PC-3 (cell line): ENCODE measurements at regions not wholly inside any gene's neighbourhood (a gene's known extent, or its start where the extent isn't known, plus 50 kb on each side); places are given as distances from the start of the nearest gene placed in this dataset.

ENCODE experiments used
- ATAC-seq: fragments of 200-7000 bp; cut with Tn5 transposase; 2 replicates; pipeline ENCODE4 v1.9.1; 2020; ENCODE audit warnings: mild to moderate bottlenecking, moderate library complexity
- BruUV-seq: library from RNA; stranded (reverse); fragments of 400-500 nt; replicated peaks from 2 replicates; lab custom pipeline; 2021; lab: Mats Ljungman, UMichigan
- CTCF ChIA-PET: fragments of 300-600 bp; sonication (Branson Sonifier 250); formaldehyde crosslinking; loops from one replicate; lab custom pipeline; 2022; ENCODE audit warnings: antibody characterized with exemption; lab: Charles Lee
- POLR2A ChIA-PET: fragments of 300-600 bp; sonication (Branson Sonifier 250); formaldehyde crosslinking; loops from one replicate; lab custom pipeline; 2022; ENCODE audit warnings: antibody characterized with exemption; ENCODE audit not compliant: unreplicated experiment; lab: Charles Lee
- DNase-seq: peaks from one replicate; pipeline ENCODE4 v3.0.0-alpha.2; 2015
- H2AFZ ChIP-seq: fragments of 300-600 bp; sonication (generic); 2 replicates; pipeline ENCODE4 v1.6.0; 2016; ENCODE audit warnings: antibody characterized with exemption, low read length
- H3F3A ChIP-seq: fragments of 300-600 bp; sonication (generic); one replicate; pipeline ENCODE4 v1.6.0; 2017; ENCODE audit warnings: antibody characterized with exemption, low read length, control low read depth, mild to moderate bottlenecking; ENCODE audit not compliant: unreplicated experiment
- H3K27ac ChIP-seq: fragments of 300-600 bp; sonication (generic); 2 replicates; pipeline ENCODE4 v1.5.1; 2016; ENCODE audit warnings: mild to moderate bottlenecking, low read length
- H3K27me3 ChIP-seq: fragments of 300-600 bp; sonication (generic); 2 replicates; pipeline ENCODE4 v1.6.1; 2016; ENCODE audit warnings: low read length, mixed read lengths
- H3K36me3 ChIP-seq: fragments of 300-600 bp; sonication (generic); 2 replicates; pipeline ENCODE4 v1.6.1; 2016; ENCODE audit warnings: low read depth, mixed run types, low read length, mixed read lengths
- H3K4me1 ChIP-seq: fragments of 300-600 bp; sonication (generic); 2 replicates; pipeline ENCODE4 v1.5.1; 2016; ENCODE audit warnings: low read length; ENCODE audit not compliant: insufficient read depth
- H3K4me2 ChIP-seq: fragments of 300-600 bp; sonication (generic); 2 replicates; pipeline ENCODE4 v1.6.0; 2016; ENCODE audit warnings: low read length
- H3K4me3 ChIP-seq: fragments of 300-600 bp; sonication (generic); 2 replicates; pipeline ENCODE4 v1.5.1; 2016; ENCODE audit warnings: mild to moderate bottlenecking, low read length, mixed read lengths
- H3K79me2 ChIP-seq: fragments of 300-600 bp; sonication (generic); 2 replicates; pipeline ENCODE4 v1.6.1; 2017; ENCODE audit warnings: low read length, mixed read lengths
- H3K9ac ChIP-seq: fragments of 300-600 bp; sonication (generic); 2 replicates; pipeline ENCODE4 v1.6.0; 2016; ENCODE audit warnings: mild to moderate bottlenecking, low read length
- H3K9me2 ChIP-seq: fragments of 300-600 bp; sonication (generic); replicated peaks from 2 replicates; pipeline ENCODE4 v1.6.1; 2016; ENCODE audit warnings: mixed run types, low read length, mixed read lengths
- H3K9me3 ChIP-seq: fragments of 300-600 bp; sonication (generic); 2 replicates; pipeline ENCODE4 v1.6.1; 2016; ENCODE audit warnings: low read length, mixed read lengths
- H4K20me1 ChIP-seq: fragments of 300-600 bp; sonication (generic); 2 replicates; pipeline ENCODE4 v1.6.1; 2016; ENCODE audit warnings: low read length, mixed read lengths
- CTCF ChIP-seq: fragments of 300-600 bp; sonication (generic); conservative IDR thresholded peaks from 2 replicates; pipeline ENCODE4 v1.5.1; 2017; ENCODE audit warnings: antibody characterized with exemption, low read depth, mild to moderate bottlenecking, low read length
- EZH2 ChIP-seq: fragments of 300-600 bp; sonication (generic); IDR thresholded peaks from one replicate; pipeline ENCODE4 v1.6.1; 2017; ENCODE audit warnings: antibody characterized with exemption, mild to moderate bottlenecking, low read length; ENCODE audit not compliant: unreplicated experiment
- EZH2phosphoT487 ChIP-seq: fragments of 300-600 bp; sonication (generic); IDR thresholded peaks from 2 replicates; pipeline ENCODE4 v1.6.1; 2018; ENCODE audit warnings: mild to moderate bottlenecking, antibody characterized with exemption, low read length, borderline replicate concordance
- intact Hi-C: fragments of 100-400 bp; cut with micrococcal nuclease; formaldehyde crosslinking; loops from 2 replicates; pipeline ENCODE4 v1.9.0; 2023

- no peak overlapping the region for H3K4me2 ChIP-seq
- no peaks in the 10 kb centered on the region for H3K36me3 ChIP-seq
- intact Hi-C loops = loop anchor here (2.0 to 5.0 kb wide), 3 partner anchors 151 to 281 kb away; partner anchors contain the start of gene MRPL39
- DNase-seq (no peak), ATAC-seq (no peak)
- ChIA-PET POLR2A (no interaction called here), CTCF (no interaction called here)
- H3K79me2 ChIP-seq = no peaks in the 10 kb centered on the region
- H3F3A ChIP-seq = no peaks in the 10 kb centered on the region
- no peaks in the 10 kb centered on the region for H3K9me3 ChIP-seq
- no peaks in the 10 kb centered on the region for H3K9me2 ChIP-seq
- BruUV-seq = no TSS peak
- no peaks in the 10 kb centered on the region for H3K4me1 ChIP-seq
- H3K27ac ChIP-seq = no peak overlapping the region
- no peak for TF ChIP-seq CTCF
- TF ChIP-seq EZH2phosphoT487 = no peak
- TF ChIP-seq EZH2 = no peak
- no peak overlapping the region for H3K4me3 ChIP-seq
- H3K9ac ChIP-seq = no peak overlapping the region
- H2AFZ ChIP-seq = no peak overlapping the region
- no peaks in the 10 kb centered on the region for H3K27me3 ChIP-seq
- no peaks in the 10 kb centered on the region for H4K20me1 ChIP-seq
These were observed 186.4 kb downstream of the MRPL39 start for GRCh38 chr21:25420831-25421230.

GRCh38 chr21:25416669-25417068 lies 190.6 kb downstream of the MRPL39 start:
- H4K20me1 ChIP-seq = no peaks in the 10 kb centered on the region
- H3K9me2 ChIP-seq = no peaks in the 10 kb centered on the region
- TF ChIP-seq EZH2phosphoT487 = no peak
- TF ChIP-seq CTCF = no peak
- TF ChIP-seq EZH2 = no peak
- intact Hi-C loops = no loop called here
- no peak for ATAC-seq
- no peak overlapping the region for H3K27ac ChIP-seq
- H3K4me1 ChIP-seq = no peaks in the 10 kb centered on the region
- H3K4me2 ChIP-seq = no peak overlapping the region
- H3K79me2 ChIP-seq = no peaks in the 10 kb centered on the region
- no peak overlapping the region for H3K4me3 ChIP-seq
- no peaks in the 10 kb centered on the region for H3K27me3 ChIP-seq
- no peaks in the 10 kb centered on the region for H3K36me3 ChIP-seq
- DNase-seq = no peak
- no peak overlapping the region for H3K9ac ChIP-seq
- H3K9me3 ChIP-seq = no peaks in the 10 kb centered on the region
- H3F3A ChIP-seq = no peaks in the 10 kb centered on the region
- no TSS peak for BruUV-seq
- CTCF ChIA-PET = interaction anchor here (0.6 kb wide), 1 partner anchor 73 kb away, joined by 3 read pairs; no protein-coding TSS in a partner anchor
- POLR2A ChIA-PET = no interaction called here
- no peak overlapping the region for H2AFZ ChIP-seq

- Histone ChIP-seq H3F3A (no peaks in the 10 kb centered on the region), H3K27ac (no peak overlapping the region), H3K79me2 (no peaks in the 10 kb centered on the region), H3K4me1 (no peaks in the 10 kb centered on the region), H3K9me3 (no peaks in the 10 kb centered on the region), H3K36me3 (no peaks in the 10 kb centered on the region), H3K9ac (no peak overlapping the region), H3K27me3 (no peaks in the 10 kb centered on the region), H3K4me3 (no peak overlapping the region), H3K4me2 (no peak overlapping the region), H2AFZ (no peak overlapping the region), H4K20me1 (no peaks in the 10 kb centered on the region), H3K9me2 (no peaks in the 10 kb centered on the region)
- POLR2A ChIA-PET = no interaction called here
- no peak for DNase-seq
- peak; percentile 53; the same call in 1 of the 2 replicates for ATAC-seq
- BruUV-seq = no TSS peak
- no peak for TF ChIP-seq EZH2phosphoT487
- no peak for TF ChIP-seq EZH2
- no peak for TF ChIP-seq CTCF
- CTCF ChIA-PET = no interaction called here
- intact Hi-C loops = no loop called here
These were observed 195.2 kb downstream of the MRPL39 start for GRCh38 chr21:25412100-25412499.
